Head of caudate nucleus (tissue), 42 donors: ENCODE measurements at regions not wholly inside any gene's neighbourhood (a gene's known extent, or its start where the extent isn't known, plus 50 kb on each side); places are given as distances from the start of the nearest gene placed in this dataset.

Source experiments
- DNase-seq, 42 donors: peaks; one replicate each; pipeline versions ENCODE4 v3.0.0 to v3.0.0-alpha.2; 2020 to 2021; ENCODE audit warnings: mixed read lengths in 7 of 42
- intact Hi-C: fragments of 100-400 bp; cut with DNase I; formaldehyde crosslinking; loops from one replicate; pipeline ENCODE4 v1.15.0; 2022

DNA sequence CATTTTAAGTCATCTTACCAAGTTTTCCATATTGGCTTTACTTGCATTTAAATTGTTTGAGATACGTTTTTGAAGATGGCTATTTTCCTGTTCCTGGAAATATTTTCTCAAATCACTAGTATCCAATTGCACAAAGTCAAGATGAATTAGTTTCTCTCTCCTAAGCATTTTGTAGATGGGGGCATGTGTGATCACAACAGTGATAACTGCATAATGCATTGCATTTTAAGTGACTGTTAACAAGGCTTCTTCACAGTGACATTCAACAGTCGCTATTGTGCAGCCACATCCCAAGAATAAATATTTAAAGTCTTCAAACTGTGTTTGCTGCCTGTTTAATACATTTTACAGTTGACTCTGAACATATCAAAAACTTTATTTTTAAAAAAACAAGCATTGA, 694.2 kb upstream of the CDH7 start:
- no peak for DNase-seq
- intact Hi-C loops, result no loop called here

DNA sequence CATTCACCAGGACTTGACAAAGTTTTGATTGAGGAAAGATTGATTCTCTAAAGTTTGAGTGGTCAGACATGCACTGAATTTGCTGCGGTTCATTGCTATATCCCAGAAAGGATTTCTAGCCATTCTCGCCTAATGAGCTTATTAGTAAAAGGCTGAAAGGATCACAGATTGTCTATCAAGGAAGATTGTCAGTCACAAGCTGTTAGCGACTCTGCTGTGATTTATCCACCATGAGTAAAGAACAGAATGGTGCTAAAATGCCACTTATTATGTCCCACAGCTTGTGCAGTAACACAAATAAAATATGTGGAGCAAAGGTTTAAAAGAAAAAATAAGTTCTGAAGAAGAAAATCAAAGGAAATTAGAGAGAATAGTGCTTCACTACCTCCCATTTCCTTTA, 701.2 kb upstream of the CDH7 start:
- no peak for DNase-seq
- intact Hi-C loops, result no loop called here

DNA sequence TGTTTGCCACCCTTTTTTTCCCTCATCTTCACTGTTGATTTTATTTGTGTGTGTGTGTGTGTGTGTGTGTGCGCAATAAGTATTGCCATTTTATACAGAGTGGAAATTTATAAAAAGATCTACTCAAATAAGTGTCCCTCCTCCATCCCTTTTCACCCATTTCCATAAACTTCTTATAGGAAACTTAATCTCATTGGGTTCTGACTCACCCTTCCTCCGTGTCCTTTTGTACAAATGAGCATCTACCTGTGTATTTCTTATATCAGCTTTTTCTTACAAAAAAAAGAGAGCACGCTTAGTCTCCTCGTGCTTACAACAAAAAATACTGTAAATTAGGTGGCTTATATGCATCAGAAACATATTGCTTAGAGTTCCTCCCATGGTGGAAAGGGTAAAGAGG, 711.2 kb upstream of the CDH7 start:
- DNase-seq, result no peak
- intact Hi-C loops, result no loop called here

DNA sequence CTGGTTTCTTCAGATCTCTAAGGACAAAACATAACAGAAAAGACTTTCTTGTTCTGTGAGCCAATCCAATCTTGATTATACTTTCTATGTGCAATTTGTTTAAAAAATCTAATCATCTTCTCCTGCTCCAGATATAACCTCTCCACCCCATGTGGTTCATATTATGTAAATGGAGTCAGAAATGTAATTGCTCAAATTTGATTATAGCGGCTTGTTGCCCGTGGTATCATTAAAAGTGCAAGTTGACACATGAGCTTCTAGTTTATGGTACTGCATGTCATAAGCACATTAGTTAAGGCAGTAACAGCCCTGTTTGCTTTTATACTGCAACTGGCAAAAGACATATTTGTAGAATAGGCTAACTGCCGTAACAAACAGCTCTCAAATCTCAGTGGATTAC, 715.1 kb upstream of the CDH7 start:
- no peak for DNase-seq
- intact Hi-C loops, result no loop called here

DNA sequence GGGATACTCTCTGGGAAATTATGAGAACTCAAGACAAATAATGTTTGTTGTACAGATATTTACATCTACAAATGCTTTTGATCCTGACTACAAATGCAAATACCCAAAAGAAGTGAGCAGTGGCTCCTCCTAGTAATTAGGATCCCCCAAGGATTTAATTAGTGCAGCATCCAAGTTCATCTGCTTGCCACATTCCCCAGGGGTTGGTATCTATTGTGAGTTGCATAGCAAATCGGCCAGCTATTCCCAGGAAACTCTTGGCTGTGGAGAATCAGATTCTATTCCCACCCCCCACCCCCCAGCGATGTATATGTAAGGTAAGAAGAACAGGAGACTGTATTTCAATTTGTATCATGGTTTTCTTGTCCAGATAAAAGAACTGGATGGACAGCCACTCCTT, 725.1 kb upstream of the CDH7 start:
- intact Hi-C loops, result no loop called here
- no peak for DNase-seq

DNA sequence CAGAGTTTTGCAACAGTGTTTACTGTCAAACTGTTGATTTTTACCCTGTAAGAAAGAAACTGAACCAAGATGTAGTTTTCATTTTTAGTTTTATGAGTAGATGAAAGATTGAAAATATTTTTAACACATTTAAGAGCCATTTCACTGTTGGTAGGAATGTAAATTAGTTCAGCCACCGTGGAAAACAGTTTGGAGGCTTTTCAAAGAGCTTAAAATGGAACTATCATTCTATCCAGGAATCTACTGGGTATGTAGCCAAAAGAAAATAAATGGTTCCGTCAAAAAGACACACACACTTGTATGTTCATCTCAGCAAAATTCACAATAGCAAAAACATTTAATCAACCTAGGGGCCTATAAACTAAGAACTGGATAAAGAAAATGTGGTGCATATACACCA, 729.8 kb upstream of the CDH7 start:
- intact Hi-C loops, result no loop called here
- DNase-seq, result no peak

DNA sequence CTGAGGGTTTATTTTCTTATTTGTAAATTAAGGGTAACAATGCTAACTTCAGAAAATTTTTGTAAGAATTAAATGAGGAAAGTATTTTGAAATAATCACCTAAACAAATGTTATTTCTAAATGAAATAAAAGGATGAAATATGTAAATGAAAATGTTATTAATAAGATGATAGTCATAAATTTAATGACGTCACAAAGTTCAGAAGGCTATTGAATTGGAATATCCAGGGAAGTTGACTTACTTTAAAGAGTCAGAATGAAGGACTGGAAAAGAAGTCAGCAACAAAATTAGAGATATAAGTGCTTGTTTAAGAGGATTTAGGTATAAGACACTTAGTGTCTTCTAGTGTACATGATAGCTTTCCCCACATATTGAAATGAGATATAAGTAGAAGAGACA, 732.6 kb upstream of the CDH7 start:
- intact Hi-C loops, result no loop called here
- DNase-seq, result no peak

DNA sequence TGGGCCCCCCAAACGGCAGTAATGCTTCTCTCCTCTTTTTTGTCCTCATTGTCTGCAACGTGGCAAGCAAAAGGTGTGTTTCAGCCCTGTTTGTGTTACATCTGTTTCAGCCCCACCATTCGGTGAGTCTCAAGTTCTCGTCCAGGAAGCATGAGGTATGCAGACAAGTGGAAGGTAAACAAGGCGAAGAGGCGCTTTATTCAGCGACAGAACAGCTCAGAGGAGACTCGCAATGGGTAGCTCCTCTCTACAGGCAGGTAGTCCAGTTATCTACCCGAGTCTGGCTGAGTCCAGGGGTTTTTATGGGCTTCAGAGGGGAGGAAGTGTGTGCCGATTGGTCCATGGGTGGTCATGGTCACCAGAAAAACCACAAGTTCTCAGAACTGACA, 733.4 kb upstream of the CDH7 start:
- intact Hi-C loops, result no loop called here

DNA sequence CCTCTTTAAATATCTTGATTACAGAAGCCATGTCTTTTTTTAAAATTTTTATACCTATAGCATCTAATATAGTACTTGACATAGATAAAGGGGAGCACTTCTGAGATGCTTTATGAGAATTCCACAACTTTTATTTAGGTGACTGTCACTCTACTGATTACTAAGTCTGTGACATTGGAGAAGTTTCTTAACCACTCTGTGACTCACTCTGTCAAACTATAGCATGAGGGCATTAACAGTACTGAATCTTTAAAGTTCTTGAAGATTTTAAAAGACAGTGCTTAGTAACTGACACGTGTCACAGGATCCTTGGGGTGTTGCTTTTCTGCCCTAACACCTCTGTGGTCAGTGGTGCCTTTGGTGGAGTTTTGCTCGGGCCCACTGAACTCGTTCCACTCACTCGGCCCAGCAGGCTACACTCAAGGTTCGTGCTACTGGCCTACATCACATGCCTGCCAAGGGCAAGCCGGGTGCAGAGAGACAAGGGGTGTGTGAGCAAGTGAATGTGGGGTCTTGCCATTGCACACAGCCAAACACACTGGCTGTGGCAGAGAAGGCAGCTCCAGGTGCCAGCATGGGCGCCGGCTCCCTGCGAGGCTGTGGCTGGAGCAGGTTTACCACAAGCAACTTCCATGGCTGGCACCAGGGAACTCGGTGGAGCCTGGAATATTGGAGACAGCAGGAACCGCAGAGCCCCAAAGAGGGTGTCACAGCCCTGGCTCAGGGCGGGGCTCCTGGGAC, 734.0 kb upstream of the CDH7 start:
- intact Hi-C loops, result no loop called here

More for the DNA sequence above, 733.4 kb upstream of the CDH7 start:
- no peak for DNase-seq

DNA sequence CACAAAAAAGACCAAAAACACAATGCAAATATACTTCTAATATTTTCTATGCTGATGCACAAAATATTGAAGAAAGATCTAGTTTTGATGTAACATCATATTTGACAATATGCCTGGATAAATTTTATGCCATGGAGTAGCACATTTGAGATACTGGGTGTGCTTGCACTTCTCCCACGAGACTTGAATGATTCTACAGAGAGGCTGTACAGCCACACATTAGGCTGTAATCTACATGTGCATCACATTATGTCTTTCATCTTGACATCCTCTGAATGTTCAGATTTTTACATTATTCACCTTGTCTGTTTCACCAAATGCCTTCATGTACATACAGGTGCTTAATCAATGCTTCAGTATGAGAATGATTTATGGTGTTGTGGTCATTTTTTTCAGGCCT, 756.4 kb upstream of the CDH7 start:
- intact Hi-C loops, result no loop called here
- DNase-seq, result no peak

More for the DNA sequence above, 734.0 kb upstream of the CDH7 start:
- DNase-seq, result no peak

DNA sequence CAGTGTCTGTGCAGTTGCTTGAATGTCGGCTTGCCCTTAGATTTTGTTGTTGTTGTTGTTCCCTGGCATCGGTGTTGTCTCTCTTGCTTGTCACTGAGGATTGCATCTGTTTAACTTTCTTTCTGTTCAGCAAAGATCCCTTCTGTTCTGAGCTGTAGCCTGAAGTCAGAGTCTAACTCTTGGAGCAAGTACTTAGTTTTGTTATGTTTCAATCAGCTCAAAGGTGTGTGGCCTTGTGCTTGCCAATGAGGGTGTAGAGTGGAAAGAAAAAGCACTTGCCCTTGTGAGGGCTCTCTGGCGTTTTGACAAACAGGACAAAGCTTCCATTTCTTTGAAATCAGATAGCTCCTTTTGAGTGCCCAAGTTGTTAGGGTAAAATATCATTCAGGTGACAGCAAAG, 757.1 kb upstream of the CDH7 start:
- intact Hi-C loops, result no loop called here
- DNase-seq, result no peak

DNA sequence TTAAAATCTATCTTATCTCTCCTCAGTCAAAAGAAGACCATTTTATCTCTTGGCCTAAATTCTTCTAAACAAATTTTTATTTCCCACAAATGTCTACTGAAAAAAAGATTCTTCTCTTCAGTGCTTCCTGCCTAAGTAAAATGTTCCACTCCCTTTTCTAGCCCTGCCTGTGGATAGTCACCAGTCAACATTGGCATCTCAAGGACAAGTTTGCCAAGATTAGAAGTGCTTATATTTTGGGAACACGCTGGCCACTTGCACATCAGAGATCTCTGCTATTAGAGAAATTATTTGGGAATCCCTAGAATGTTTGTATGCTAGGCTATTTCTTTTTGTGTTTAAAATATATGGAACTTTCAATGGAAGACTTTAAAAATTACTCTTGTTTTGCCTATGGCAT, 758.2 kb upstream of the CDH7 start:
- intact Hi-C loops, result no loop called here

DNA sequence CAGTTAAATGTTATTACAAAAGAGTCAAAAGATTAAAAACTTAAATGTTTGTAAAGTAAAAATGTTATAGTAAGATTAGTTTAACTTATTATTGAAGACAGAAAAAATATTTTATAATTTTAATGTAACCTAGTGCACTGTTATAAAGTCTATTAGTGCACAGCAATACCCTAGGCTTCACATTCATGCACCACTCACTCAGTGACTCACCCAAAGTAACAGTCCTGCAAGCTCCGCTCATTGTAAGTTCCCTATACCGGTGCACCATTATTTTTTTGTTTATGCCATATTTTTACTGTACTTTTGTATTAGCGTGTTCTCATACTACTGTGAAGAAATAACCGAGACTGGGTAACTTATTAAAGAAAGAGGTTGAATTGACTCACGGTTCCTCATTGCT, 759.7 kb upstream of the CDH7 start:
- intact Hi-C loops, result no loop called here
- no peak for DNase-seq

More for the DNA sequence above, 758.2 kb upstream of the CDH7 start:
- DNase-seq, result no peak

DNA sequence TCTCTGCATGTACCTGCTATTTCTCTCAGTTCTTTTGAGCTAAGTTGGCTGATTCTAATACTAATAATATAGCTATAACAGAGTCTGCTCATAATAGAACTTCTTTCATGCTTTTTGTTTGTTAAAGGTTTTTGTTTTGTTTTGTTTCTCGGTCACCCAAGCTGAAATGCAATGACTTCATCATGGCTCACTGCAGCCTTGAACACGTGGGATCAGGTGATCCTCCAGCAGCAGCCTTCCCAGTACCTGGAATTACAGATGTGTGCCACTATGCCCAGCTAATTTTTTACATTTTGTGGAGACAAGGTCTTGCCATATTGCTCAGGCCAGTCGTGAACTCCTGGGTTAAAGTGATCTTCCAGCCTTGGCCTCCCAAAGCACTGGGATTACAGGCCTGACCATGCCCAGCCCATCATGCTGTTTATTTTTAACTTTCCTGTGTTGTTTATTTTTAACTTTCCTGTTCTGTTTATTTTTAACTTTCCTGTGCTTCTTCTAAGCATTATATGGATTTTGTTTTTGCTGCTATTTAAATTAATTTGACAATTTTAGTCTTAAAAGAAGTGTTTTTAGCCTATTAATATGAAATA, 763.8 kb upstream of the CDH7 start:
- no peak for DNase-seq
- intact Hi-C loops, result no loop called here

DNA sequence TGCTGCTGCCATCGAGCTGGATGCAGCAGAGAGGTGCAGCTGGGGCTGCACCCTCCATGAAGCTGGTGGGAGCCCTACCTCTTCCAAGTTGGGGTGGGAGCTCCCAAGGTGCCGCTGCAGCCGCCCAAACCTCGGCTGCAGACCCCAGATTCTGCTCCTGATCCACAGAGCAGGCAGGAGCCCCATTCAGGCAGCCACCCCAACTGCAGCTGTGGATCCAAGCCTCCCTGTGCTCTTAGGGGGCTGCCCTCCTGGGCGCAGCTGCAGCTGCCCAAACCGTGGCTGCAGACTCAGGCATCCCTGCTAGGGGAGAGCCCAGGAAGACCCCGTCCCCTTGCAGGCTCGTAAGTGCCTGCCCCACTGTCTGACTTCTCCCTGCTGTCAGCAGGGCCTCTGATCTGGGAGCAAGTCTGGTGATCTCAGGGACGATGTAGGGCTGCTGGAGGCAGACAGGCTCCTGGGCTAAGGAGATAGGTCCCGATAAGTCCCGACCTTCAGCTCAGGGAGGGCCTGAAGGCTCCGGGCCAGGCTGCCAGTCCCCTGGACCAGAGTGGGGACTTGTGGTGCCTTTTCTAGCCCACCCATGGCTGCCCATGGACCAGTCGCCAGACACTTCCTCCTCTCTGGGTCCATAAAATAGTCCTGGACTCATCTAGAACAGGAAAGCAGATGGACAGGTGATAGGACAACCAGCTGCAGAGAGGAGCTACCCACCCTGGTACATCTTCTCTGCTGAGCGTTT, 767.1 kb upstream of the CDH7 start:
- intact Hi-C loops, result no loop called here
- no peak for DNase-seq

DNA sequence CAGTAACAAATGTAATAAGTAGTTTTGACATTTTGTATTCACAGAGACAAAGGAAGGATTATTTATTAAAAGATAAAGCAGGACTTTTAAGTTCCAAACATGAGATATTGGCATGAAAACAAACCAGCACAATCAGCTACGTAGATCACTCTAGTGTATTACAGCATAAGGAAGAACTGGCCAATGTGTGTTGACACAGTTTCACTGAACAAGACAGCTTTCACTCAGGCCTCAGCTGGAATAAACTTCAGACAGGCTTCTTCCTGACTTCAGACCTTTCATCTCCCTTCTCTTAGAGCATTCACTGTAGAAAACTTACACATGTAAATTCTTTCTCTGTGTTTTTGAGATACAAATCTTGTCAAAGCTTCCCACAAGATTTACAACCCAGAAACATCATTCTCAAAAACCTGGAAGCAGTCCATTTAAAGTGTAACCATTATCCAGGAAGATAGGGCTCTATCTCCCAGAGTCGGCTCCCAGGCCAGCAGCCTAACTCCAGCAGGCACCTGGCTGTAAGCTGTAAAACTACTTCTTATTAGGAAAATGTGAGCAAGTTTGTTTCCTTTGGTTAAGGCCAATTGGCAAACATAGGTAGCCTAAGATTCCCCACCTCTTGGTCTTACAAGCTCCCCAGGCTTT, 768.3 kb upstream of the CDH7 start:
- intact Hi-C loops, result no loop called here
- no peak for DNase-seq

DNA sequence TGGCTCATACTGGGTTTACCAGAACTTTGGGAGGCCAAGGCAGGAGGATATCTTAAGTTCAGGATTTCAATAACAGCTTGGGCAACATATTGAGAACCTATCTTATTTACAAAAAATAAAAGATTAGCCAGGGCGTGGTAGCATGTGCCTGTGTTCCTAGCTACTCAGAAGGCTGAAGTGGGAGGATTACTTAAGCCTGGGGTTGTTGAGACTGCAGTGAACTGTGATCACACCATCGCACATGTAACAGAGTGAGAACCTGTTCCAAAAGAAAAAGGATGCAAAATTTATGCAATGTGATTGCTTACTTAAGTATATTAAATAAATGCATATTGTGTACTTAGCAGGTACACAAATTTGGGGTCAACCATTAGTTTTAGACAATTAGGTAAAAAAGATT, 768.9 kb upstream of the CDH7 start:
- no peak for DNase-seq
- intact Hi-C loops, result no loop called here

DNA sequence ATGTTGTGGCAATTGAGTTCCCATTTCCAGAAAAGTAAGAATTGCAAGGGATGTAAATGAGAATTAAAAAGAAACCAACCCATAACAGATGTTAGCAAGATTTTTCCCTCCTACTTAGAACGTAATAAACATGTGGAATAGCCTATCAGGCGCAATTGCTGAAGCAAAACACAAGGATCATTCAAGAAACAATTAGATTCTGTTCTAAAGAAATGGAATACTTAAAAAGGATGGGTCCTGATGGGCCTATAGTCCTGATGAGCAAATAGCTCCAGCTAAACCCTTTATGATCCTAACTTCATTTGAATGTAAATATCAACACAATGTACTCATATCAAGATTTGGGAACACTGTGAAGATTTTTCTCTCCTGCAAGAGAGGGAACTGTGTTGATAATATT, 771.0 kb upstream of the CDH7 start:
- no peak for DNase-seq

DNA sequence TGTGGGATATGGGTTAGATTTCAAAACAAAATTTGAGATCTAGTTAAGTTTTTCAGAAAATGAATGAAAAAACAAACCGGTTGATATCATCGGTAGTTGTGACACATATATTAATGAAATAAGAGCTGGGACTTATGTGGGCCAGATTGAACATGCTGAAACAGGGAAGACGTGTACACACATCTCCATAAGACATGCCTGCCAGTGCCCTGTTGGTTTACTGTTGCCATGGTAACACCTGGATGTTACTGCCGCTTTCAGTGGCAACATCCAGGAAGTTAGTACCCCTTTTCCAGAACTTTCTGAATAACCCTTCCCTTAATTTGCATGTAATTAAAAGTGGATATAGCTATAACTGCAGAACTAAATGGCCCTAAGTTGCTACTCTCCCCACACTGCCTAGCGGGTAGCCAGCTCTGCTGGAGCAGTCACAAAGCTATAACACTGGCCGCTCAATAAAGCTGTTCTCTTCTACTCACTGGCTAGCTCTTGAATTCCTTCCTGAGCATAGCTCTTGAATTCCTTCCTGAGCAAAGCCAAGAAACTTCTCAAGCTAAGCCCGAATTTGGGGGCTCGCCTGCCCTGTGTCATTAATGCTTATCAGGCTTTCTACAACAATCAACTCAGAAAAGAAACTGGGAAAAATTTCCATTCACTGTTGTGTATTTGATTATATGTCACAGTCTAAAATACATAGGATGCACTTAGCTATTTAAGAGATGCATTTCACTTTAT, 776.3 kb upstream of the CDH7 start:
- intact Hi-C loops, result no loop called here

More for the DNA sequence above, 771.0 kb upstream of the CDH7 start:
- intact Hi-C loops, result no loop called here

More for the DNA sequence above, 776.3 kb upstream of the CDH7 start:
- peak in 1 of 42 donors; percentile 30 for DNase-seq
